GM13976 (cell line): ENCODE measurements at regions not wholly inside any gene's neighbourhood (a gene's known extent, or its start where the extent isn't known, plus 50 kb on each side); places are given as distances from the start of the nearest gene placed in this dataset.

Experiments
- DNase-seq: peaks from one replicate; pipeline ENCODE4 v3.0.0; 2012; ENCODE audit warnings: low spot score
- in situ Hi-C: fragments of 300-500 bp; cut with MboI; formaldehyde crosslinking; loops from one replicate; pipeline ENCODE4 v1.12.0; 2022; ENCODE audit warnings: low sequenced_read_pairs, mixed read lengths, inconsistent platforms; ENCODE audit not compliant: unreplicated experiment
- TF ChIP-seq, protein P1 (sequence below): IDR thresholded peaks from 2 replicates; pipeline ENCODE4 v1.5.1; 2012; ENCODE audit warnings: borderline replicate concordance, mild to moderate bottlenecking; ENCODE audit not compliant: insufficient read depth; ENCODE audit errors: extremely low read depth, missing control alignments, control extremely low read depth

DNA sequence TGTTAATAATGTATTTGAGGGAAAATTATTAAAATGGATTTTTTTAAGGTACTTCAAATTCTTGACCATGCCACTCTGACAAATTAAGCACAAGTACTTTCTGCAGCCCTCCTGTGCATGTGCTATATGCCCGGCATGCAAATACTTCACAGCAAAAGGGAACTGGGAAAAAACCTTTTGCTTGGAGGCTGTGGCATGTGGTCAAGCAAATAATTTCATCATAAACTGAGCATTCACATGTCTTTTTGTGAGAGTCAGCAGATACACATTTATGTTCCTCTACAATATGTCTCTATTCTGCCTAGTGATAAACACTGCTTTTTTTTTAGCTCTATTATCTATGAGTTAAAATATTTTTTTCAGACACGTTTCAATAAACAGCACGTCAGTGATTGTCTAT, 53.7 kb upstream of the SEMA3A start:
- TF ChIP-seq, protein P1, sequence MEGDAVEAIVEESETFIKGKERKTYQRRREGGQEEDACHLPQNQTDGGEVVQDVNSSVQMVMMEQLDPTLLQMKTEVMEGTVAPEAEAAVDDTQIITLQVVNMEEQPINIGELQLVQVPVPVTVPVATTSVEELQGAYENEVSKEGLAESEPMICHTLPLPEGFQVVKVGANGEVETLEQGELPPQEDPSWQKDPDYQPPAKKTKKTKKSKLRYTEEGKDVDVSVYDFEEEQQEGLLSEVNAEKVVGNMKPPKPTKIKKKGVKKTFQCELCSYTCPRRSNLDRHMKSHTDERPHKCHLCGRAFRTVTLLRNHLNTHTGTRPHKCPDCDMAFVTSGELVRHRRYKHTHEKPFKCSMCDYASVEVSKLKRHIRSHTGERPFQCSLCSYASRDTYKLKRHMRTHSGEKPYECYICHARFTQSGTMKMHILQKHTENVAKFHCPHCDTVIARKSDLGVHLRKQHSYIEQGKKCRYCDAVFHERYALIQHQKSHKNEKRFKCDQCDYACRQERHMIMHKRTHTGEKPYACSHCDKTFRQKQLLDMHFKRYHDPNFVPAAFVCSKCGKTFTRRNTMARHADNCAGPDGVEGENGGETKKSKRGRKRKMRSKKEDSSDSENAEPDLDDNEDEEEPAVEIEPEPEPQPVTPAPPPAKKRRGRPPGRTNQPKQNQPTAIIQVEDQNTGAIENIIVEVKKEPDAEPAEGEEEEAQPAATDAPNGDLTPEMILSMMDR, result no peak
- in situ Hi-C loops, result no loop called here
- DNase-seq, result no peak

DNA sequence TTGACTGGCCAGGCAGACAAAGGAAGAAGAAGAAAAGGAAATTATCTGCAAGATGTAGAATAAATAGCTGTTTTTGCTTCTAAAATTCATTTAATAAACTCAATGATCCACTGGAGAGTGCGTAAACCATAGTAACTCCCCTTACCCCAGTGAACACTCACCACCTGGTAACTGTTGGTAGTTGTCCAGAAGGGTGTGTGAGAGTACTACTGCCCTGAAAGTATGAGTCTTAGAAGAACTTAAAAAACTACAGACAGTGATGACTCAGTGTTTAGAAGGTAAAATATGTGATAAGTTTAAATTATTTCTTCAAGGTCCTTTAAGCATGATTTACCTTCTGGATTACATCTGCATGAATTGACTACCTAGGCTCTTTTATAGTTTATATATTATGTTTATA, 53.0 kb upstream of the SEMA3A start:
- TF ChIP-seq, protein P1, result no peak
- no peak for DNase-seq
- in situ Hi-C loops, result no loop called here

DNA sequence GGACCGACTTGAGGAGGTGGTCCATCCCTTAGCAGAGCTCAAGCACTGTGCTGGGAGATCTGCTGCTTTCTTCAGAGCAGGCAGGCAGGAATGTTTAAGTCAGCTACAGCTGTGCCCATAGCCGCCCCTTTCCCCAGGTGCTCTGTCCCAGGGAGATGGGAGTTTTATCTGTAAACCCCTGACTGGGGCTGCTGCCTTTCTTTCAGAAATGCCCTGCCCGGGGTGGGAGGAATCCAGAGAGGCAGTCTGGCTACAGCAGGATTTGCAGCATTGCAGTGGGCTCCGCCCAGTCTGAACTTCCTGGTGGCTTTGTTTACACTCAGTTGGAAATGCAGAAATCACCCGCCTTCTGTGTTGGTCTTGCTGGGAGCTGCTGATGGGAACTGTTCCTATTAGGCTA, 51.2 kb upstream of the SEMA3A start:
- in situ Hi-C loops, result no loop called here
- TF ChIP-seq, protein P1, result no peak
- no peak for DNase-seq
